ENCODE measurements at regions not wholly inside any gene's neighbourhood (a gene's known extent, or its start where the extent isn't known, plus 50 kb on each side); places are given as distances from the start of the nearest gene placed in this dataset.

DNA sequence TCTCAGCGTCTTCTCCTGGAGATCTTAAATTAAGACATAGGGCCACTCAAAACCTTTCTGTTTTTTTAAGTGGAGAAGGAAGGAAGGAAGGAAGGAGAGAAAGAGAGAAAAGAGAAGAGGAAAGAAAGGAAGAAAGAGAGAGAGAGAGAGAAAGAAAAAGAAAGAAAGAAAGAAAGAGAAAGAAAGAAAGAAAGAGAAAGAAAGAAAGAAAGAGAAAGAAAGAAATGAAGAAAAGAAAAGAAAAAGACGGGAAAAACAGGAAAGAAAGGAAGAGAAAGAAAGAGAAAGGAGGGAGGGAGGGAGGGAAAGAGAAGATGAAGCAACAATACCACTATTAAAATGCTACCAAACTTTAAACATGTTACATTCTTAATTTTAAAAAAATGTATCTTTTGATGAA, 336.5 kb upstream of the ARID1B start:
- DNase-seq (ENCODE audit: low spot score) (no peak), ATAC-seq (ENCODE audit: low read depth) (no peak)
- TF ChIP-seq, protein P1, sequence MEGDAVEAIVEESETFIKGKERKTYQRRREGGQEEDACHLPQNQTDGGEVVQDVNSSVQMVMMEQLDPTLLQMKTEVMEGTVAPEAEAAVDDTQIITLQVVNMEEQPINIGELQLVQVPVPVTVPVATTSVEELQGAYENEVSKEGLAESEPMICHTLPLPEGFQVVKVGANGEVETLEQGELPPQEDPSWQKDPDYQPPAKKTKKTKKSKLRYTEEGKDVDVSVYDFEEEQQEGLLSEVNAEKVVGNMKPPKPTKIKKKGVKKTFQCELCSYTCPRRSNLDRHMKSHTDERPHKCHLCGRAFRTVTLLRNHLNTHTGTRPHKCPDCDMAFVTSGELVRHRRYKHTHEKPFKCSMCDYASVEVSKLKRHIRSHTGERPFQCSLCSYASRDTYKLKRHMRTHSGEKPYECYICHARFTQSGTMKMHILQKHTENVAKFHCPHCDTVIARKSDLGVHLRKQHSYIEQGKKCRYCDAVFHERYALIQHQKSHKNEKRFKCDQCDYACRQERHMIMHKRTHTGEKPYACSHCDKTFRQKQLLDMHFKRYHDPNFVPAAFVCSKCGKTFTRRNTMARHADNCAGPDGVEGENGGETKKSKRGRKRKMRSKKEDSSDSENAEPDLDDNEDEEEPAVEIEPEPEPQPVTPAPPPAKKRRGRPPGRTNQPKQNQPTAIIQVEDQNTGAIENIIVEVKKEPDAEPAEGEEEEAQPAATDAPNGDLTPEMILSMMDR (IDR thresholded peaks at IDR 0.05; ENCODE audit: poor library complexity, severe bottlenecking), result no peak
- H3K27ac ChIP-seq (ENCODE audit: poor library complexity, severe bottlenecking), result no peak overlapping the region
- no peaks in the 10 kb centered on the region for H3K4me1 ChIP-seq (ENCODE audit: insufficient read depth, poor library complexity, severe bottlenecking)
- no peaks in the 10 kb centered on the region for H3K36me3 ChIP-seq (ENCODE audit: low read depth)
- H3K9me3 ChIP-seq (ENCODE audit: severe bottlenecking), result no peaks in the 10 kb centered on the region
- no peak overlapping the region for H3K4me3 ChIP-seq (ENCODE audit: severe bottlenecking)
- no peaks in the 10 kb centered on the region for H3K27me3 ChIP-seq (ENCODE audit: insufficient read depth, poor library complexity, severe bottlenecking)

DNA sequence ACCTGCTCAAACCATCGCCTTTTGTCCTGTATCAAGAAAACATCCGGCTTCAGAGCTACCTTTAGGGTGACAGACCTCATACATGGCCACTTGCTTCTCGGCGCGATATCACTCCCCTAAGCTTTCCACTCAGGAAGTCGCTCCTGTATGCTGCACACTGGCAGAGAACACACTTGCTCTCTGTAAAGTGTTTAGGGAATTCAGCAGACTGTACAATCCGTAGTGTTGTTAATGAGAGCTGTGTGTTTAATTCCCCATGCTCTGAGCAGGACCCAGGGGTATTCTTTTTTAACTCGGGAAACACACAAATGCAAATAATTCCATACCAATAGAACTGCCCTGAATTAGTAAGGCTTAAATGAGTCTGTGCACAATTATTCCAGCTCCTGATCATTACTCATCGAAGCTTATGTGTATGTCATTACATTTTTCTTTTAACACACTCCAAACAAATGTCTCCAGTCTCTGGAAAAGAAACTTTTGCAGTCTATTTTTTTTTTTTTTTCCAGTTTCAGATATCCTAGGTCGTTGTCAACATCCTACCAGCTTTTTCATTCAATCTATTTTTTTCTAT, 338.7 kb upstream of the ARID1B start:
- H3K27ac ChIP-seq (ENCODE audit: poor library complexity, severe bottlenecking), result no peak overlapping the region
- no peaks in the 10 kb centered on the region for H3K36me3 ChIP-seq (ENCODE audit: low read depth)
- H3K27me3 ChIP-seq (ENCODE audit: insufficient read depth, poor library complexity, severe bottlenecking), result no peaks in the 10 kb centered on the region
- H3K4me3 ChIP-seq (ENCODE audit: severe bottlenecking), result no peak overlapping the region
- DNase-seq (ENCODE audit: low spot score), result no peak
- H3K9me3 ChIP-seq (ENCODE audit: severe bottlenecking), result no peaks in the 10 kb centered on the region
- H3K4me1 ChIP-seq (ENCODE audit: insufficient read depth, poor library complexity, severe bottlenecking), result no peaks in the 10 kb centered on the region
- TF ChIP-seq, protein P1 (IDR thresholded peaks at IDR 0.05; ENCODE audit: poor library complexity, severe bottlenecking), result no peak
- ATAC-seq (ENCODE audit: low read depth), result no peak

DNA sequence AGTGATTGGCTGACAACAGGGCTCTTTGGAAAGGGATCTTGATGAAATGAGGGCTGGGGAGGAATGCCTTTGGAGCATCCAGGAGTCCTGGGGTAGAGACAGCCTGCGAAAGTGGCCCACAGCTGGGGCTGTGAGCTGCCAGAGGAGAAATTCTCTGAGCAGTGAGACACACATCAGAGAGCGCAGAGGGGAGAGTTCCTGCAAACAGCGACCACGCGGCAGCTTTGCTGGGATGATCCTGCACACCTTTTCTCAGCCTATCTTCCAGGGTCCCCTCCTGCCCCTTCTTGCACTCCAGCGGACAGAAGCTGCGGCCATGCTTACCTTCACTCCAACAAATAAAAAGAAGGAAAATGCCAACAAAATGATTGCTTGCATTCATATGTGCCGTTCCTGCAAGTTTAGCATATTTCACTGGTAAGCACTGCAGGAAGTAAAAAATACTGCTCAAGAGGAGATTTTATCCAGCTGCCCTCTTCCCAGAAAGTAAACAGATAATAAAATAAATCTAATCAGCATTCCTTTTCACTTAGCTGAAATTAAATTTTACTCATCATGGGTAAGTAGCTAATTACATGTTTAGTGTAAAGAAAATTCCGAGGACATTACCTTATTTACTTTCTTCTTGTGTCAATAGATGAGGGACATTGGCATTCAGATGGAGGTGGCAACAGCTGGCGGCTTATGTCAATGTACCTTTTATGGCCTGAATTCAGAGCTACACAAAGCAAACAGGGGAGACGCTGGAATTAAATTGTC, 339.9 kb upstream of the ARID1B start:
- H3K9me3 ChIP-seq (ENCODE audit: severe bottlenecking), result no peaks in the 10 kb centered on the region
- ATAC-seq (ENCODE audit: low read depth), result no peak
- H3K4me1 ChIP-seq (ENCODE audit: insufficient read depth, poor library complexity, severe bottlenecking), result no peaks in the 10 kb centered on the region
- no peak overlapping the region for H3K27ac ChIP-seq (ENCODE audit: poor library complexity, severe bottlenecking)
- H3K36me3 ChIP-seq (ENCODE audit: low read depth), result no peaks in the 10 kb centered on the region
- TF ChIP-seq, protein P1 (IDR thresholded peaks at IDR 0.05; ENCODE audit: poor library complexity, severe bottlenecking), result no peak
- H3K4me3 ChIP-seq (ENCODE audit: severe bottlenecking), result no peak overlapping the region
- no peaks in the 10 kb centered on the region for H3K27me3 ChIP-seq (ENCODE audit: insufficient read depth, poor library complexity, severe bottlenecking)
- no peak for DNase-seq (ENCODE audit: low spot score)

DNA sequence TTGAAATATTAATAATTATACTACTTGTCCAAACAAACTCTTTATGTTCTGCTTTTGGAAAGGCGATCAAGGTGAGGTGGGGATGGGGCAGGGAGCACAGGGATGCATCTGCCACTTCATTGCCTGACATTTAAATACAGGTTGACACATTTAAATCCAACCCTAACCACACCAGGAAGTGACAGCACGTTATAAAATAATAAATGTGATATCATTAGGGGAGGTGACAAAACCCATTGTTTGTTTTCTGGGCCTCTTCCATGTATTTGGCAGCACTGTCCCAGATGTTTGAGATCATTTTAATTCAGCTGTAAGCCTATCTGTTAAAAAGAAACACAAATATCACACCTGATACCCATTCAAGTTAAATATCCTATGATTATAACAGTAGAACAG, 342.4 kb upstream of the ARID1B start:
- Histone ChIP-seq H3K27me3 (ENCODE audit: insufficient read depth, poor library complexity, severe bottlenecking) (no peaks in the 10 kb centered on the region), H3K4me1 (ENCODE audit: insufficient read depth, poor library complexity, severe bottlenecking) (no peaks in the 10 kb centered on the region), H3K9me3 (ENCODE audit: severe bottlenecking) (no peaks in the 10 kb centered on the region), H3K36me3 (ENCODE audit: low read depth) (no peaks in the 10 kb centered on the region), H3K4me3 (ENCODE audit: severe bottlenecking) (no peak overlapping the region), H3K27ac (ENCODE audit: poor library complexity, severe bottlenecking) (no peak overlapping the region)
- no peak for DNase-seq (ENCODE audit: low spot score)
- no peak for ATAC-seq (ENCODE audit: low read depth)
- TF ChIP-seq, protein P1 (IDR thresholded peaks at IDR 0.05; ENCODE audit: poor library complexity, severe bottlenecking), result no peak

Measured in RWPE2 (cell line).